GM12874 (cell line): ENCODE measurements at regions not wholly inside any gene's neighbourhood (a gene's known extent, or its start where the extent isn't known, plus 50 kb on each side); places are given as distances from the start of the nearest gene placed in this dataset.

Experiments used
- CTCF ChIP-seq: IDR thresholded peaks from 2 replicates; pipeline ENCODE4 v1.5.1; 2011; ENCODE audit warnings: low read depth, mild to moderate bottlenecking, control low read depth, low read length, moderate library complexity; ENCODE audit not compliant: insufficient read depth

- no peak for TF ChIP-seq CTCF
Measured at GRCh38 chr22:48842583-48842945, 985.1 kb downstream of the BRD1 start.

GRCh38 chr22:48841881-48842582 is 985.6 kb downstream of the BRD1 start:
- no peak for TF ChIP-seq CTCF

GRCh38 chr22:48840112-48840949 is 987.3 kb downstream of the BRD1 start:
- no peak for TF ChIP-seq CTCF

GRCh38 chr22:48838846-48839730 is 988.6 kb downstream of the BRD1 start:
- TF ChIP-seq CTCF = no peak

GRCh38 chr22:48838376-48838775 is 989.3 kb downstream of the BRD1 start:
- TF ChIP-seq CTCF = no peak

GRCh38 chr22:48837341-48837935 is 990.2 kb downstream of the BRD1 start:
- TF ChIP-seq CTCF = no peak
